SK-N-SH (cell line): ENCODE measurements at regions not wholly inside any gene's neighbourhood (a gene's known extent, or its start where the extent isn't known, plus 50 kb on each side); places are given as distances from the start of the nearest gene placed in this dataset.

ENCODE experiments used
- CTCF ChIA-PET: fragments of 300-600, 350-600 bp; formaldehyde crosslinking; extraction: SDS; loops from one replicate; lab custom pipeline; 2021; lab: Yijun Ruan, JAX
- POLR2A ChIA-PET: fragments of 350-600 bp; sonication (Branson Sonifier 250); formaldehyde crosslinking; extraction: SDS; loops from one replicate; lab custom pipeline; 2020; ENCODE audit warnings: antibody characterized with exemption, inconsistent platforms; lab: Yijun Ruan, JAX
- DNase-seq: peaks from one replicate; pipeline ENCODE4 v3.0.0; 2012
- H2AFZ ChIP-seq: fragments of 200-600 bp; sonication (generic); 2 replicates; pipeline ENCODE4 v1.8.1; 2016; ENCODE audit warnings: antibody characterized with exemption, mild to moderate bottlenecking, low read depth
- H3F3A ChIP-seq: fragments of 200-600 bp; sonication (generic); replicated peaks from 2 replicates; pipeline ENCODE3; 2016; ENCODE audit warnings: antibody characterized with exemption, mild to moderate bottlenecking; ENCODE audit not compliant: insufficient read depth
- H3K27ac ChIP-seq, 2 experiments: fragments of 200-500 bp in 1 of 2; fragments of 200-600 bp in 1 of 2; sonication (Bioruptor generic) in 1 of 2; sonication (generic), shearing (Covaris generic) in 1 of 2; 2 replicates each; pipeline versions ENCODE4 v1.5.1 to v1.6.1; 2014 to 2016; ENCODE audit warnings: low read depth in 2 of 2, inconsistent platforms in 1 of 2, low read length in 1 of 2, mild to moderate bottlenecking in 1 of 2, mixed read lengths in 1 of 2
- H3K27me3 ChIP-seq: fragments of 200-600 bp; sonication (generic), shearing (Covaris generic); 2 replicates; pipeline ENCODE4 v1.6.1; 2016; ENCODE audit warnings: mixed run types; ENCODE audit not compliant: insufficient read depth
- H3K36me3 ChIP-seq, 2 experiments: fragments of 200-500 bp in 1 of 2; fragments of 200-600 bp in 1 of 2; sonication (Bioruptor generic) in 1 of 2; sonication (generic) in 1 of 2; replicated peaks in 1 of 2; 2 replicates each; pipeline versions ENCODE3 to v1.5.1; 2014 to 2016; ENCODE audit warnings: low read length in 1 of 2, mild to moderate bottlenecking in 1 of 2; ENCODE audit not compliant: insufficient read depth in 2 of 2, control insufficient read depth in 1 of 2
- H3K4me1 ChIP-seq, 2 experiments: fragments of 200-500 bp in 1 of 2; fragments of 200-600 bp in 1 of 2; sonication (Bioruptor generic) in 1 of 2; sonication (generic), shearing (Covaris generic) in 1 of 2; 2 replicates each; pipeline versions ENCODE4 v1.5.1 to v1.6.1; 2014 to 2016; ENCODE audit warnings: low read depth in 1 of 2, low read length in 1 of 2, mixed run types in 1 of 2; ENCODE audit not compliant: insufficient read depth in 2 of 2, control insufficient read depth in 1 of 2
- H3K4me2 ChIP-seq: fragments of 200-600 bp; sonication (generic), shearing (Covaris generic); 2 replicates; pipeline ENCODE4 v1.6.1; 2017; ENCODE audit warnings: mixed run types
- H3K4me3 ChIP-seq, 2 experiments: fragments of 200-500 bp in 1 of 2; fragments of 200-600 bp in 1 of 2; sonication (Bioruptor generic) in 1 of 2; sonication (generic), shearing (Covaris generic) in 1 of 2; 2 replicates each; pipeline versions ENCODE4 v1.5.1 to v1.8.1; 2014 to 2016; ENCODE audit warnings: low read depth in 2 of 2, inconsistent platforms in 1 of 2, low read length in 1 of 2, mild to moderate bottlenecking in 1 of 2, mixed read lengths in 1 of 2, moderate library complexity in 1 of 2
- H3K79me2 ChIP-seq: fragments of 200-600 bp; sonication (generic); 2 replicates; pipeline ENCODE4 v1.8.1; 2017; ENCODE audit warnings: mild to moderate bottlenecking; ENCODE audit not compliant: insufficient read depth
- H3K9ac ChIP-seq: fragments of 200-600 bp; sonication (generic); 2 replicates; pipeline ENCODE4 v1.6.1; 2017; ENCODE audit warnings: mixed run types
- H3K9me2 ChIP-seq: fragments of 200-600 bp; sonication (generic); 2 replicates; pipeline ENCODE4 v1.6.1; 2017; ENCODE audit warnings: mixed run types
- H3K9me3 ChIP-seq: fragments of 200-600 bp; sonication (generic); 2 replicates; pipeline ENCODE4 v1.6.1; 2017; ENCODE audit warnings: mixed run types, mild to moderate bottlenecking, moderate library complexity
- H4K20me1 ChIP-seq: fragments of 200-600 bp; sonication (generic); 2 replicates; pipeline ENCODE4 v1.6.1; 2017; ENCODE audit warnings: mild to moderate bottlenecking, mixed run types; ENCODE audit not compliant: insufficient read depth
- EP300 ChIP-seq, 2 experiments: IDR thresholded peaks; 2 replicates each; pipeline versions ENCODE4 v1.4.0 to v1.6.1; 2012; ENCODE audit warnings: borderline replicate concordance in 1 of 2, low read depth in 1 of 2, low read length in 1 of 2
- FOXJ3 ChIP-seq: sonication (generic); formaldehyde crosslinking; IDR thresholded peaks from 2 replicates; pipeline ENCODE4 v1.5.1; 2020; ENCODE audit warnings: mild to moderate bottlenecking, missing genetic modification reagents
- GABPA ChIP-seq: IDR thresholded peaks from 2 replicates; pipeline ENCODE4 v1.4.0; 2012; ENCODE audit warnings: low read depth, mild to moderate bottlenecking
- GATA2 ChIP-seq: sonication (generic); formaldehyde crosslinking; IDR thresholded peaks from 2 replicates; pipeline ENCODE4 v1.5.0; 2020; ENCODE audit warnings: mild to moderate bottlenecking, missing genetic modification reagents
- IRF3 ChIP-seq: fragments of 150-350 bp; IDR thresholded peaks from 2 replicates; pipeline ENCODE4 v1.6.1; 2016; ENCODE audit warnings: mild to moderate bottlenecking, low read depth, low read length
- MEF2A ChIP-seq: IDR thresholded peaks from 2 replicates; pipeline ENCODE4 v1.4.0; 2012; ENCODE audit warnings: low read depth, borderline replicate concordance
- MXI1 ChIP-seq: IDR thresholded peaks from 2 replicates; pipeline ENCODE4 v1.6.1; 2012; ENCODE audit warnings: mild to moderate bottlenecking, low read depth, low read length, improper control_type of control experiment
- NFIC ChIP-seq: IDR thresholded peaks from 2 replicates; pipeline ENCODE4 v1.4.0; 2012; ENCODE audit warnings: borderline replicate concordance
- POLR2AphosphoS5 ChIP-seq: IDR thresholded peaks from 2 replicates; pipeline ENCODE4 v1.6.1; 2012; ENCODE audit warnings: low read depth, low read length
- RAD21 ChIP-seq: IDR thresholded peaks from 2 replicates; pipeline ENCODE4 v1.6.1; 2012; ENCODE audit warnings: mild to moderate bottlenecking, low read length
- RCOR1 ChIP-seq: fragments of 150-350 bp; IDR thresholded peaks from 2 replicates; pipeline ENCODE4 v1.6.1; 2017; ENCODE audit warnings: antibody characterized with exemption, low read length
- RXRA ChIP-seq: IDR thresholded peaks from 2 replicates; pipeline ENCODE4 v1.4.0; 2012; ENCODE audit warnings: low read depth, mild to moderate bottlenecking, borderline replicate concordance
- WGBS: methylation state at CpG from one replicate; pipeline ENCODE4 v1.1.6; 2017; ENCODE audit warnings: low lambda C conversion rate; 5-methylcytosine and 5-hydroxymethylcytosine counted together
- TF ChIP-seq, protein P1 (sequence below): IDR thresholded peaks from 2 replicates; pipeline ENCODE4 v1.4.0; 2012; ENCODE audit warnings: low read depth
- TF ChIP-seq, protein P2 (sequence below): fragments of 200-600 bp; sonication (generic); IDR thresholded peaks from 2 replicates; pipeline ENCODE4 v1.6.1; 2017; ENCODE audit warnings: antibody characterized with exemption, mild to moderate bottlenecking, moderate library complexity

- no peak overlapping the region for H3K9ac ChIP-seq
- TF ChIP-seq, protein P1, sequence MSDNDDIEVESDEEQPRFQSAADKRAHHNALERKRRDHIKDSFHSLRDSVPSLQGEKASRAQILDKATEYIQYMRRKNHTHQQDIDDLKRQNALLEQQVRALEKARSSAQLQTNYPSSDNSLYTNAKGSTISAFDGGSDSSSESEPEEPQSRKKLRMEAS = no peak
- TF ChIP-seq MXI1 (no peak), FOXJ3 (CRISPR knock-in tag) (no peak), RCOR1 (no peak), RXRA (no peak)
- TF ChIP-seq, protein P2, sequence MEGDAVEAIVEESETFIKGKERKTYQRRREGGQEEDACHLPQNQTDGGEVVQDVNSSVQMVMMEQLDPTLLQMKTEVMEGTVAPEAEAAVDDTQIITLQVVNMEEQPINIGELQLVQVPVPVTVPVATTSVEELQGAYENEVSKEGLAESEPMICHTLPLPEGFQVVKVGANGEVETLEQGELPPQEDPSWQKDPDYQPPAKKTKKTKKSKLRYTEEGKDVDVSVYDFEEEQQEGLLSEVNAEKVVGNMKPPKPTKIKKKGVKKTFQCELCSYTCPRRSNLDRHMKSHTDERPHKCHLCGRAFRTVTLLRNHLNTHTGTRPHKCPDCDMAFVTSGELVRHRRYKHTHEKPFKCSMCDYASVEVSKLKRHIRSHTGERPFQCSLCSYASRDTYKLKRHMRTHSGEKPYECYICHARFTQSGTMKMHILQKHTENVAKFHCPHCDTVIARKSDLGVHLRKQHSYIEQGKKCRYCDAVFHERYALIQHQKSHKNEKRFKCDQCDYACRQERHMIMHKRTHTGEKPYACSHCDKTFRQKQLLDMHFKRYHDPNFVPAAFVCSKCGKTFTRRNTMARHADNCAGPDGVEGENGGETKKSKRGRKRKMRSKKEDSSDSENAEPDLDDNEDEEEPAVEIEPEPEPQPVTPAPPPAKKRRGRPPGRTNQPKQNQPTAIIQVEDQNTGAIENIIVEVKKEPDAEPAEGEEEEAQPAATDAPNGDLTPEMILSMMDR = no peak
- no peak overlapping the region for H3K27ac ChIP-seq
- no peak overlapping the region for H3K4me3 ChIP-seq
- H3F3A ChIP-seq = no peaks in the 10 kb centered on the region
- peaks cover 0 to 2% of the 10 kb centered on the region in 2 experiments; a peak in 2 of 4 replicates for H3K4me1 ChIP-seq
- WGBS = 36% methylated on average over 8 of the region's 8 CpGs
- H3K4me2 ChIP-seq = no peak overlapping the region
- POLR2A ChIA-PET = no interaction called here
- no peaks in the 10 kb centered on the region for H3K27me3 ChIP-seq
- no peak for DNase-seq
- H4K20me1 ChIP-seq = no peaks in the 10 kb centered on the region
- no peaks in the 10 kb centered on the region for H3K79me2 ChIP-seq
- H3K9me3 ChIP-seq = no peaks in the 10 kb centered on the region
- no peaks in the 10 kb centered on the region for H3K36me3 ChIP-seq
- CTCF ChIA-PET = interaction anchor here (0.5 to 2.9 kb wide), 32 partner anchors 12 to 1731 kb away, joined by 3 to 11 read pairs (median 3); no protein-coding TSS in a partner anchor
- no peaks in the 10 kb centered on the region for H3K9me2 ChIP-seq
- H2AFZ ChIP-seq = no peak overlapping the region
Measured at GRCh38 chr3:18987862-18988447, 160.4 kb upstream of the KCNH8 start.

DNA sequence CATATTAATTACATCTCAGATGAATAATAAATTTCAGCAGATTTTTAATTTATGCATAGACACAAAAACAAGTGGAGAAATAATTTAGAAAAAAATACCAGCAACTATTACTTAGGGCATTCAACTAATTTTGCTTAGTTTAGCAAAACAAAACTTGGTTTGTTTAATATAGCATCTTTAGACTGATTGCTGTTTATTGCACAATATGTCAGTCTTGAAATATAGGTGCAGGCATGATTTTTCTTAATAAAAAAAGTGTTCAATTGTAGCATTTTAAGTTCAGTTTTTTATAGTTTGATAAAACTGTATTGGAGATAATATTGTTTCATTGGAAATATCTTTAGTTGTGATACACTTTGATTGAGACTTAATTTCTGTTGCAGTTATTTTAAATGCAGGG lies 161.2 kb upstream of the KCNH8 start:
- DNase-seq = no peak
- ChIA-PET POLR2A (no interaction called here), CTCF (interaction anchor here (1.5 to 1.6 kb wide), 2 partner anchors 15 to 421 kb away, joined by 3 to 7 read pairs; no protein-coding TSS in a partner anchor)
- H3K36me3 ChIP-seq = no peaks in the 10 kb centered on the region
- TF ChIP-seq POLR2AphosphoS5 = no peak
- TF ChIP-seq MEF2A = no peak
- TF ChIP-seq, protein P1 = no peak
- no peak for TF ChIP-seq EP300 (IDR thresholded peaks at IDR 0.05; ENCODE audit: borderline replicate concordance in 1 of 2, low read depth in 1 of 2, low read length in 1 of 2)
- no peak for TF ChIP-seq NFIC
- no peak for TF ChIP-seq GATA2
- TF ChIP-seq GABPA = no peak
- no peak for TF ChIP-seq RAD21
- TF ChIP-seq IRF3 = no peak
- H3K9ac ChIP-seq = no peak overlapping the region
- H3K27ac ChIP-seq = no peak overlapping the region
- H3K9me2 ChIP-seq = no peaks in the 10 kb centered on the region
- no peaks in the 10 kb centered on the region for H3K9me3 ChIP-seq
- no peaks in the 10 kb centered on the region for H3F3A ChIP-seq
- H3K4me1 ChIP-seq = peaks cover 0 to 2% of the 10 kb centered on the region in 2 experiments; a peak in 2 of 4 replicates
- no peak overlapping the region for H3K4me2 ChIP-seq
- H4K20me1 ChIP-seq = no peaks in the 10 kb centered on the region
- no peaks in the 10 kb centered on the region for H3K27me3 ChIP-seq
- H3K79me2 ChIP-seq = no peaks in the 10 kb centered on the region
- no peak overlapping the region for H2AFZ ChIP-seq
- no peak overlapping the region for H3K4me3 ChIP-seq
